Stimulated activated naive CD8-positive, alpha-beta T cell treated with anti-CD3 and anti-CD28 coated beads, Interleukin-15, Interleukin-2, amounts not matched to agents 100 ng/mL and 50 ng/mL, for 24 hours (primary cell): ENCODE measurements at regions not wholly inside any gene's neighbourhood (a gene's known extent, or its start where the extent isn't known, plus 50 kb on each side); places are given as distances from the start of the nearest gene placed in this dataset.
A peak's percentile ranks its signal among the peaks of the same experiment; 100 is the strongest.

ENCODE experiments used
- H3K27ac Mint-ChIP-seq: one replicate; pipeline ENCODE4 v1.8.0; 2021; ENCODE audit warnings: mild to moderate bottlenecking, mixed read lengths
- H3K27me3 Mint-ChIP-seq: one replicate; pipeline ENCODE4 v1.8.0; 2021; ENCODE audit warnings: mixed read lengths
- H3K36me3 Mint-ChIP-seq: one replicate; pipeline ENCODE4 v1.8.0; 2021; ENCODE audit warnings: low read depth, mixed read lengths
- H3K4me1 Mint-ChIP-seq: one replicate; pipeline ENCODE4 v1.8.0; 2021; ENCODE audit warnings: low read depth, mixed read lengths
- H3K4me3 Mint-ChIP-seq: one replicate; pipeline ENCODE4 v1.8.0; 2021; ENCODE audit warnings: mild to moderate bottlenecking, mixed read lengths
- H3K9me3 Mint-ChIP-seq: one replicate; pipeline ENCODE4 v1.8.0; 2021; ENCODE audit warnings: mixed read lengths

DNA sequence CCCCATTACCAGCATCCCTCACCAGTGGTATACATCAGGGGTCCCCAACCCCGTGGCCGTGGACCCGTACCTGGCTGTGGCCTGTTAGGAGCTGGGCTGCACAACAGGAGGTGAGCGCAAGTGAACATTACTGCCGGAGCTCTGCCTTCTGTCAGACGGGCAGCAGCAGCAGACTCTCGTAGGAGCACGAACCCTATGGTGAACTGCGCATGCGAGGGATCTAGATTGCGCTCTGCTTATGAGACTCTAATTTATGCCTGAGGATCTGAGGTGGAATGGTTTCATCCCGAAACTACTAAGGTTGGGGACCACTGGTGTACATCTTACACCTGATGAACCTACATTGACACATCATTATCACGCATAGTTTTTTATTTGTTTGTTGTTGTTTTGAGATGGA lies 52.8 kb upstream of the DHX15 start:
- H3K36me3 Mint-ChIP-seq, result no peaks in the 10 kb centered on the region
- no peaks in the 10 kb centered on the region for H3K9me3 Mint-ChIP-seq

DNA sequence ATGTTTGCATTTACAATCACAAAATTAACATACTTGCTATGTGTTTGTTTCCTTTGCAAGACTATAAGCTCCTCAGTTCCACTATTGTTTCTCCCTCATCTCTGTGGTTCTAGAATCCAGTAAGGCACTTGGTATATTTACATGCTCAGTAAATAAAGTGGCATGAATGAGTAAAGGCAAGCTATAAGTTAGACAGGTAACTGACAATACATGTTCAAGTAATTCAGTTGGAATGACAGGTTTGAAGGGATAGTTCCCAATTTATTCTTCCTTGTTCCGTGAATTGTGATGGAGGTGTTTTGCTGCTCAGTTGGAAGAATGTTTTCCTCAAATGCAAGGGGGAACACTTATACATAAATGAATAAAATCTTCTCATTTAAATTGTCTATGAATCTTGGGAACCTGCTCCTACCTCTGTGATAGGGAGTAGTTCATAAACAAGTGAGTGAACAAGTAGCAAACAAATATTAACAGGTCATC lies 54.1 kb upstream of the DHX15 start:
- Mint-ChIP-seq H3K4me3 (no peak overlapping the region), H3K4me1 (no peaks in the 10 kb centered on the region), H3K27me3 (peaks cover 16% of the 10 kb centered on the region), H3K9me3 (no peaks in the 10 kb centered on the region), H3K27ac (no peak overlapping the region), H3K36me3 (no peaks in the 10 kb centered on the region)

More for the DNA sequence above, 52.8 kb upstream of the DHX15 start:
- Mint-ChIP-seq H3K27ac (no peak overlapping the region), H3K27me3 (peaks cover 20% of the 10 kb centered on the region), H3K4me1 (no peaks in the 10 kb centered on the region), H3K4me3 (no peak overlapping the region)

DNA sequence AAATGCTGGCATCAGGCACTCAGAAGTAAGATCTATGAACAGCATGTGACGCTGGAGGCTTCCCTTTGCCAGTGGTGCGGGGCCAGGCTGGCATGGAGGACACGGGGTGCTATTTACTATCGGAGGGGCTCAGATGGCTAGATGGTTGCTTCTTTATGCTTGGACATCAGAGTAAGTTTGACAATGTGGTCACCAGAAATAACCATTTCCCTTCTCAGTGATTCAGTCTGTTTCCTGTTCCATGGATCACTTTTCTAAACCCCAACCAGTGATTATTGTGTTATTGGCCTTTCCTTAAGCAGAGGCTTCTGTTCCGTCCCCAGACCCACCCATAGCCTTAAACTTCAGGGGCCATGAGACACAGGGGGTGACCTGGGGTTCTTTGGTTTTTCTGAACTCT lies 55.4 kb upstream of the DHX15 start:
- Mint-ChIP-seq H3K9me3 (no peaks in the 10 kb centered on the region), H3K4me3 (no peak overlapping the region), H3K27me3 (peaks cover 16% of the 10 kb centered on the region), H3K27ac (no peak overlapping the region), H3K36me3 (no peaks in the 10 kb centered on the region), H3K4me1 (no peaks in the 10 kb centered on the region)

DNA sequence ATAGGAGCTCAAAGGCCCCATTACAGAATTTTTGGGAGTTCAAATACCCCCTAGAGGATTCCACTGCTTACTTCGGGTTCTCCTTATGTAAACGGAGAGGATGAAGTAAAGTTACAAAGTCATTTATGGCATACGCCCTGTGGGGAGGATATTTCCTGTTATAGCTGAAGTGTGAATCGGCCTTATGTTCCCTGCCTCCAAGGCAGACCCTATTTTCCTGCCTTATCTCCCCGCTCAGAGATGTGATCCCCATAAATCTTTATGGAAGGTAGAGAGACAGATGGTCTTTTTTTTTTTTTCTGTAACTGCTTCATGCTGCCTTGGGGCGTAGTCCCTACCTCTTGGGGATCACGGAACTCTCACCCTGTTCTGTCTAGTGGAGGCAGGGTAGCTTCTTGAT lies 56.0 kb upstream of the DHX15 start:
- H3K4me3 Mint-ChIP-seq, result no peak overlapping the region
- H3K4me1 Mint-ChIP-seq, result no peaks in the 10 kb centered on the region
- no peak overlapping the region for H3K27ac Mint-ChIP-seq
- H3K36me3 Mint-ChIP-seq, result no peaks in the 10 kb centered on the region
- peaks cover 16% of the 10 kb centered on the region for H3K27me3 Mint-ChIP-seq
- no peaks in the 10 kb centered on the region for H3K9me3 Mint-ChIP-seq

DNA sequence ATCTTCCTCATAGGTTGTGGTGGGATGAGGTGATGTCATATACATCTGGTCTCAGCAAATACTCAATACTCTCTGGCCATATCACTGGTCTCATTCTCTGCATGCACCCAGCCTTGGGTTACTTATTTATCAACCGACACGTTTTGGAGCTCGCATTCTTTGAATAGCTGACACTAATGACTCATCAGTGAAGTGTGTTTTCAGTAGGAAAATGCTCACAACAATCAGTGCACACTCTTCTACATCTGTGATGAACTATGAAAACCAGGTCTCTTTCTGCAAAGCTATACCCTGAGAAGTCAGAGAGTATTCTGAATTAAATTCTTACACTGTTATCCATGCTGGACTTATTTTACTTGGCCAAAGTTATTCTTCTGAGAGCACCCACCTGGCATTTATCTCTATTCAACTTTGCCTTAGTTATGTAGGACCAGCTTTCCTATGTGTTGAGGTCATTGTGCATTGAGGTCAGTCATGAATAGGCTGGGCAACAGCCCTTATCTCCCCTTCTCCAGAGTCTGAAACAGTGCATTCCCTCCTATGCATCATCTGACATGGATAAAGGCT lies 58.7 kb upstream of the DHX15 start:
- Mint-ChIP-seq H3K9me3 (no peaks in the 10 kb centered on the region), H3K27me3 (peaks cover 15% of the 10 kb centered on the region), H3K4me1 (no peaks in the 10 kb centered on the region), H3K4me3 (no peak overlapping the region), H3K36me3 (no peaks in the 10 kb centered on the region), H3K27ac (no peak overlapping the region)

DNA sequence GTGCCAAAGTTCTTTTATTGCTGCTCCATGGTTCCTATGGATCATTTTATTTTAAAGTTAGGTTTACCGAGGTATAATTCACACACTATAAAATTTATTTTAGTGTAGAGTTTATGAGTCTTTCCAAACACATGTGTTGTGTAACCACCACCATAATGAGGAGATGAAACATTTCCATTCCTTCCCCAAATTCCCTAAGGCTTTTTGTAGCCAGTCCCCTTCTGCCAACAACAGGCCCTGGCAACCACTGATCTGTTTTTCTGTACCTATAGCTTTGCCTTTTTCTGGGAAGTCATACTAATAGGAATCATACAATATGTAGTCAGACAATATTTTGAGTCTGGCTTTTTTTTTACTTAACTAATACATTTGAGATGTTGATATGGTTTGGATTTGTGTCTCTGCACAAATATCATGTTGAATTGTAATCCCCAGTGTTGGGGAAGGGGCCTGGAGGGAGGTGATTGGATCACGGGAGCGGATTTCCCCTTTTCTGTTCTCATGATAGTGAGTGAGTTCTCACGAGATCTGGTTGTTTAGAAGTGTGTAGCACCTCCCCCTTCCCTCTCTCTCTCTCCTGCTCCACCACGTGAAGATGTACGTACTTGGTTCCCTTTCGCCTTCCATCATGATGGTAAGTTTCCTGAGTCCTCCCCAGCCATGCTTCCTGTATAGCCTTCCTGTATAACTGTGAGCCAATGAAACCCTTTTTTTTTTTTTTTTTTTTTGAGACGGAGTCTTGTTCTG lies 59.6 kb upstream of the DHX15 start:
- no peaks in the 10 kb centered on the region for H3K4me1 Mint-ChIP-seq
- no peak overlapping the region for H3K27ac Mint-ChIP-seq
- H3K27me3 Mint-ChIP-seq, result peaks cover 18% of the 10 kb centered on the region
- H3K36me3 Mint-ChIP-seq, result no peaks in the 10 kb centered on the region
- H3K9me3 Mint-ChIP-seq, result no peaks in the 10 kb centered on the region
- no peak overlapping the region for H3K4me3 Mint-ChIP-seq

DNA sequence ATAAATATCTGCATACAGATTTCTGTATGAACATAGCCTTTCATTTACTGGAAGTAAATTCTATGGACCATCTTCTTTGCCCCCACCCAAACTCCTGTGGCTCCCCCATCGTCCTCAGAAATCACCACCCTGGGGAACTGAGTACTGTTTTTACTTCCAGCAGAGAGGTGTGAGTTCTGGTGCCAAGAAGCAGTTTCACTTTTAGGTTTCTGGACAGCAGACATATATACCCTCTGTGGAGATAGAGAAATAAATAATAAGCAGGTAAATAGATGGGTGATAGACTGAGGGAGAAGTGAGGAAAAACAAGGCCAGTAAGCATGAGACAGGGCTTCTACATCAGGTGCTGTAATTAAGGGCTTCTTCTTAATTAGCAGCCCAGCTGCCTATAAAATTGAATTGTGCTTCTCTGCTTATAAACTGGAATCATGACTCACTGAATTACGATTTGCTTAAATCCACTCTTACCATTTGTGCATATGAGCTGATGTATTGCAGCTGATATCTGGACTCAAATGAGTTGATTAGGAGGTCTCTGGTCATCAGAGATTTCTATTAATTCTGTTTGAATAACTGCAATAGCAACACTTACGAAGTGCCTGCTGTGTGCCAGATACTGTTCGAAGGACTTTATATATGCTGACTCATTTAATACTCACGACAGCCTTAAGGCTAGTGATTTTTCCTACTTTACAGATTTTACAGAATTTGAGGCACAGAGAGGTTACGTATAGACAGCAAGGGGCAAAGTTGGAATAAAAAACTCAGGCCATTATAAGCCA lies 60.8 kb upstream of the DHX15 start:
- no peak overlapping the region for H3K27ac Mint-ChIP-seq
- no peaks in the 10 kb centered on the region for H3K4me1 Mint-ChIP-seq
- H3K4me3 Mint-ChIP-seq, result no peak overlapping the region
- H3K9me3 Mint-ChIP-seq, result no peaks in the 10 kb centered on the region
- no peaks in the 10 kb centered on the region for H3K36me3 Mint-ChIP-seq
- peaks cover 13% of the 10 kb centered on the region for H3K27me3 Mint-ChIP-seq

DNA sequence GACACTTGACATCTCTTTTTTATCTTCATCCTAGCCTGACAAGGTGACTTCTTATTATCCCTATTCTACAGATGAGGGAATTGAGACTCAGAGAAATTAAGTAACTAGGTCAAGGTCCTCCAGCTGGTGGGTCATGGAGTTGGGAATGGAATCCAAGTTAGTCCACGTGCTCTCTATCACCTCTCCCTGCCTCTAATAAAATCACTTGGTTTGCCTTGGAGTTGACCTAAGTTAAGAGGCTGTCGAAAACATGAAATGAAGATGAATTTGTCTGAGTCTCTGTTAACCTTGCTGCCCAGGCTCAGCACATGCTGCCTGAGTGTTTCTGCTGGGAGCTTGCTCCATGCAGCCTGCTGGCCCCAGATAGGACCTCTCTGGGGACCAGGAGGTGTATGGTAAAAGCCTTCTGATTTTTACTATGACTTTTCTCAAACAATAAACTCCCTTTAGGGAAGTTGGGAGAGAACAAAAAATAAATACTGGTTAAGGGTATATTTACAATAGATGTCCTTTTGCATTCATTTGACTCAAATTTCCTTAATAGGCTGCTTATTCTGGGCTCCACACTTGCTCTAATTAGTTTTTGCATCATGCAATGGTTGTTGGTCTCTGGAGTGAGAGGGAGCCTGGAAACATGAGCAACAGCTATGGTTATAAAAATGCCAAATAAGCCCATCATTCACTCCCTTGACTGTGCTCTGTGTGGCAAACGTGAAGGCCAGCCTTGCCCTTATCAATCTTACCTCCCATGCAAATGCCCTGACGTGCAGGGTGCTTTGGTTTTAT lies 61.6 kb upstream of the DHX15 start:
- no peaks in the 10 kb centered on the region for H3K36me3 Mint-ChIP-seq
- no peaks in the 10 kb centered on the region for H3K4me1 Mint-ChIP-seq
- no peaks in the 10 kb centered on the region for H3K9me3 Mint-ChIP-seq
- no peak overlapping the region for H3K27ac Mint-ChIP-seq
- H3K4me3 Mint-ChIP-seq, result no peak overlapping the region
- H3K27me3 Mint-ChIP-seq, result peaks cover 8% of the 10 kb centered on the region

DNA sequence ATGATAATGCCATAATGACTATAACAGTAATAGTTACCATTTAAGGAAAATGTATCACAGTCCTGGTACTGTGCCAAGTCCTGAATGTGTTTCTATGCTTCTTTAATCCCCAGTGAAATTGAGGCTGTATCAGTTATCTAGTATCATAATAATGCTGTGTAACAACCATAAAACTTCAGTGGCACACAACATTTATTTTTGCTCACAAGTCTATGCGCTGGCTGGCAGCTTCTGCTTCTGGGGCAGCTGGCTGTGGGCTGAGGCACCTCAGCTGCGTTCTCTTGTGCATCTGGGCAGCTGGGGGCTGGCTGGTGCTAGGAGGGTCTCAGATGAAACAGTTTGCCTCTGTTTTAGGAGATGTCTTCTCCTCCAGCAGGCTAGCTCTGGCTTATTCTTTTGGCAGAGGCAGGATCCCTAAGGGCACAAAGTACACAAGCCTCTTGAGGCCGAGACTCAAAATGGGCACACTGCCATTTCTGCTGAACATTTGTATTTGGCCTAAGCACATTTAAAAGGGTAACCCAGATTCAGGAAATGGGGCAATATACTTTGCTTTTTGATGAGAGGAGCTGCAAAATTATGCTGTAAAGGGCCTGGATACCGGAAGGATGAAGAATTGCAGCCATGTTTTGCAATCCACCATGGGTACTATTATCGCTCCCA lies 62.6 kb upstream of the DHX15 start:
- Mint-ChIP-seq H3K4me3 (no peak overlapping the region), H3K27ac (no peak overlapping the region), H3K9me3 (no peaks in the 10 kb centered on the region), H3K27me3 (peaks cover 8% of the 10 kb centered on the region), H3K36me3 (no peaks in the 10 kb centered on the region), H3K4me1 (no peaks in the 10 kb centered on the region)

DNA sequence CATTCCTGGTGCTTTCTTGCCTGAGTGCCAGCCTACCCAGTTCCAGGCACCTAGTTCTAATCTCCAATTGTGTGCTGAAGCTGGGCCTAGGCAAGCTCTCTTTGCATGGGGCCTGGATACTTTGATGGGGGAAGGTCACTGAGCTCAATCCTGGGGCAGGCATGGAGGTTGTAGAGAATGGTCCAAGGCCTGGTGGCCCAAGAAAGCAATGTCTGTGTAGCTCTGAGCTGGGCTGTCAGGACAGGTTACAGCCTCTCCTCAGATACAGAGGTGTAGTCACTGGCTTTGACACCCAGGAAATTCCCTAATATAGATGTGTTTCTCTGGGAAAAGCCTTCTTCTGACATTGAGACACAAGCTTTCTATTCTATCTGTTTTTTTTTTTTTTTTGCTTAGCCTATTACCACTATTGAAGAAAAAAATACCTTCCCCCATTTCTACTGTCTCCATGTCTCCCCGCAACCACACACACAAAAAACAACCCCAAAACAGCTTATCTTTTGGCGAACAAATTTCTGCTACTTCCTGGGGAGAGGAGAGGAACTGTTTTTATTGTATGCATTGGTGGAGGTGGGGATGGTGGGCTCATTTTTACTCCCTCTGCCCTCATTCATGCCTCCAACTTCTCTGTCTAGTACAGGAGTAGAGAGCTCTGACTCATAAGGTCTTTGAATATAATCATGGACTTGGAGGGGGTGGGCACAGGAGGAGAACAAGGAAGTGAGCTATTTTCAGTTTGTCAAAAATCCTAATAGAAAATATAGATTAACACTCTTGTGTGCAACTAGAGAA lies 66.7 kb upstream of the DHX15 start:
- Mint-ChIP-seq H3K27me3 (peaks cover 17% of the 10 kb centered on the region), H3K9me3 (no peaks in the 10 kb centered on the region), H3K4me3 (no peak overlapping the region), H3K4me1 (no peaks in the 10 kb centered on the region), H3K36me3 (no peaks in the 10 kb centered on the region), H3K27ac (peak overlapping the region; percentile 9)

DNA sequence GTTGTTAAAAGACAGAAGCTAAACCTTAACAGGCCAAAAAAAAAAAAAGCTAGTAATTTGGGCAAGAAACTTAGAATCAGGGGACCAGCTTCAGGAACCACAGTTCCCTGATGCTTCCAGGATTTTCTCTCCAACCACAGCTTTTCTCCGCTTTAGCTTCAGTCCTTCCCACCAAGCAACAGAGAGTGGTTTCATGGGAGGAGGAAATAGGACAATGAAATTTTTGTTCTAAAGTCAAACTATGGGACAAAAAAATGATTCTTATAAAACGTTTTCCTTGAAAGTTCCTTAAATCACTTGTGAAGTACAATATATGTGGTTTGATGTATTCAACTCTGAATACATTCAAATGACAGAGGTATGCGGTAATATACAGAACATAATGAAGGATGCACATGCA lies 71.0 kb upstream of the DHX15 start:
- Mint-ChIP-seq H3K4me3 (no peak overlapping the region), H3K27ac (no peak overlapping the region), H3K4me1 (no peaks in the 10 kb centered on the region), H3K9me3 (no peaks in the 10 kb centered on the region), H3K36me3 (no peaks in the 10 kb centered on the region), H3K27me3 (peaks cover 27% of the 10 kb centered on the region)

DNA sequence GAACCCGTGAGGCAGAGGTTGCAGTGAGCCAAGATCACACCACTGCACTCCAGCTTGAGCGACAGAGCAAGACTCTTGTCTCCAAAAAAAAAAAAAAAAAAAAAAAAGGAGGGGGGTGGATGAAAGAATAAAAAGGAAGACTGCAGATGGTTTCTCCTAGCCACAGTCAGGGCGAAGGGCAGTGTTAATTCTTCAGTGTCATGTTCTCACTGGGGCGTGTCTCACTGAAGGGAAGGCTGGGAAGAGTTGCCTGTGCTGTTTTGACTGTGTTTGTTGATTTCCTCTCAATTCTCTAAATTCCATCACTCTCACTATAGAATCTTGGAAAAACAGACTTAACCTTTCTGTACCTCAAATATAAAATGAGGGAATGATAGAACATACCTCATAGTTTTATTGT lies 71.6 kb upstream of the DHX15 start:
- H3K4me1 Mint-ChIP-seq, result no peaks in the 10 kb centered on the region
- no peak overlapping the region for H3K27ac Mint-ChIP-seq
- H3K36me3 Mint-ChIP-seq, result no peaks in the 10 kb centered on the region
- H3K9me3 Mint-ChIP-seq, result no peaks in the 10 kb centered on the region
- H3K4me3 Mint-ChIP-seq, result no peak overlapping the region
- peaks cover 27% of the 10 kb centered on the region for H3K27me3 Mint-ChIP-seq

DNA sequence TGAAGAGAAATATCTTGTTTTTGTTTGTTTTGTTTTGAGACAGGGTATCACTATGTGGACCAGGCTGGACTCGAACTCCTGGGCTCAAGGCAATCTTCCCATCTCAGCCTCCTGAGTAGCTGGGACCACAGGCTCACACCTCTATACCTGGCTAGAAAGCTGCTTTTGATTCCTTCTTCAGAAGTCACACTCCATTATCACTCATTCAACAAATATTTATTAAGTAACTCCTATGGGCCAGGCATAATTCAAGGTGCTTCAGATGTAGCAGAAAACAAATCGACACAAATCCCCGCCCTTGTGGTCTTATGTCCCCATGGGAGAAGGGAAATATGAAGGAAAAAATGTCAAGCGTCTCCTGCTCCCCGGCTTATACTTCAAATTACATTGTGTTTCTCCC lies 72.6 kb upstream of the DHX15 start:
- H3K27me3 Mint-ChIP-seq, result peaks cover 27% of the 10 kb centered on the region
- H3K4me1 Mint-ChIP-seq, result no peaks in the 10 kb centered on the region
- no peak overlapping the region for H3K27ac Mint-ChIP-seq
- no peaks in the 10 kb centered on the region for H3K9me3 Mint-ChIP-seq
- no peaks in the 10 kb centered on the region for H3K36me3 Mint-ChIP-seq
- no peak overlapping the region for H3K4me3 Mint-ChIP-seq
